GM19238 (cell line): ENCODE measurements at regions not wholly inside any gene's neighbourhood (a gene's known extent, or its start where the extent isn't known, plus 50 kb on each side); places are given as distances from the start of the nearest gene placed in this dataset.
"Not testable (repeated sequence)": the region's sequence is repeated elsewhere in the genome, so short reads cannot be mapped to it uniquely, and the experiment has no call there.

Experiments used
- DNase-seq: peaks from one replicate; pipeline ENCODE4 v3.0.0; 2011; ENCODE audit warnings: low spot score; ENCODE audit not compliant: insufficient read length

- no peak for DNase-seq
These were observed 597.0 kb downstream of the CHSY3 start for GRCh38 chr5:130501151-130501865.

GRCh38 chr5:130500495-130500894 is 596.2 kb downstream of the CHSY3 start:
- DNase-seq = not testable (repeated sequence)

- no peak for DNase-seq
These were observed 592.0 kb downstream of the CHSY3 start for GRCh38 chr5:130496215-130496614.

GRCh38 chr5:130488252-130488651 is 584.0 kb downstream of the CHSY3 start:
- DNase-seq = no peak

DNA sequence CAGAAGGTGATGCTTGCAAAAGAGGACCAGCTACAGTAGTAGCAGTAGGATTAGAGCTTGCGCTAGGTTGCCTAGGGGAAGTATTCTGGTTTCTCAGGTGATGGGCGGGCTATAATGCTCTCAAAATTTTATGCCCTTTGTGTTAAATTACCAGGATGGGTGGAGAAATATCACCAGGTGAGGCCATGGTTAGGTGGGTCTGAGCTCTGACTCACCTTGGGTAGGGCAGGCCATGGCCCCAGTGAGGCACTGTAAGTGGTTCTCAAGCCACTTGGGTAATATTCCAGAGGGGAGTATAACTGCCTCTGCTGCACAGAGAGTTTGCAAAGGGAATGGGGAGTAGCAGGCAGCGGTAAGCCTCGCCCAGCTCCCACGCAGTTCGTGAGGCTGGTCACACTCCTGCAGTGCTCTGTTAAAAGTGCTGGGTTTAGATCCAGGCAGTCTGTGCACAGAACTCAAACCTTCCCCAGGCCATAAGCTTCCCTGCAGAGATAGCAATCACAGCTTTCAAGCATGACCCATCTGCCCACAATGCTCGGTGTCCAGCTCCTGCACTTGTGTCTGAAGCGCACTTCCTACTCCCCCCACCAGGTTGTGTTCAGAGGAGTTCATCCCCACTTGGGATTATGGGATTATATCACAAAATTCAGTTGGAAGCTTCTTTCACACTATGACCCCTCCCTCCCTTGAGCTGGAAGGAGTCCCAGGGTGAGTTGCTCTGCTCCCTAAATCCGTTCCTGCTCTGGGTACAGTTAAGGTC is 575.0 kb downstream of the CHSY3 start:
- DNase-seq = no peak

GRCh38 chr5:130476325-130476724 is 572.1 kb downstream of the CHSY3 start:
- DNase-seq = no peak

GRCh38 chr5:130462516-130462915 is 558.3 kb downstream of the CHSY3 start:
- no peak for DNase-seq

DNA sequence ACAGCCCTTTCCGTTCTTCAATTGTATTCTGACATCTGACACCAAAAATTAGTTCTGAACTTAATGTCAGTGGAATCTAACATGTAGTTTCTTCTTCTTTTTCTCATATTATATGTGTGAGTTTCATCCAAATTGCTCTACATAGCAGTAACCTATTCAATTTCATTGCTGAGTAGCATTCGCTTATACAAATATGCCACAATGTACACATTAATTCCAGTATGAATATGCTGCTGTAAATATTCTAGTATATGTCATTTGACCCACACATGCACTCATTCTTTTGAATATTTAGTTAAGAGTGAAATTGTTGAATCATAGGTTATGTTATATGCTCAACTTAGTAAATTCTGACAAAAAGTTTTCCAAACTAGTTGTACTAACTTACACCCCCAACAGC is 550.9 kb downstream of the CHSY3 start:
- no peak for DNase-seq

- no peak for DNase-seq
These were observed 548.5 kb downstream of the CHSY3 start for GRCh38 chr5:130452744-130453143.

GRCh38 chr5:130436430-130436829 is 532.2 kb downstream of the CHSY3 start:
- no peak for DNase-seq

GRCh38 chr5:130427222-130427955 is 523.1 kb downstream of the CHSY3 start:
- no peak for DNase-seq

- DNase-seq = no peak
These were observed 521.2 kb downstream of the CHSY3 start for GRCh38 chr5:130425424-130425823.

- no peak for DNase-seq
These were observed 520.1 kb downstream of the CHSY3 start for GRCh38 chr5:130424341-130424740.

DNA sequence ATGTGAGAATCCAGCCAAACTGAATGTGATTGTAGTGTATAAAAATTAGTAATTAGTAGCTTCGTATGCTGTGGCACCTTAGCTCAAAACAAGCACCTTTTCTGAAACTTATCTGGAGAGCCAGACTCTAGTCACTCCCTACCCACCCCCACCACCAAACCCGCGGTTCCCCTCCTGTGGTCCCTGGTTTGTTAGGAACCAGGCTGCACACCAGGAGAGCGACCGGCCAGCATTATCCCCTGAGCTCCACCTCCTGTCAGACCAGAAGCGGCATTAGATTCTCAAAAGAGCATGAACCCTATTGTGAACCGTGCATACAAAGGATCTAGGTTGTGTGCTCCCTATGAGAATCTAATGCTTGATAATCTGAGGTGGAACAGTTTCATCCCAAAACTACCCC is 498.6 kb downstream of the CHSY3 start:
- DNase-seq = no peak

GRCh38 chr5:130400091-130400490 is 495.8 kb downstream of the CHSY3 start:
- DNase-seq = no peak

GRCh38 chr5:130398825-130399224 is 494.6 kb downstream of the CHSY3 start:
- no peak for DNase-seq

DNA sequence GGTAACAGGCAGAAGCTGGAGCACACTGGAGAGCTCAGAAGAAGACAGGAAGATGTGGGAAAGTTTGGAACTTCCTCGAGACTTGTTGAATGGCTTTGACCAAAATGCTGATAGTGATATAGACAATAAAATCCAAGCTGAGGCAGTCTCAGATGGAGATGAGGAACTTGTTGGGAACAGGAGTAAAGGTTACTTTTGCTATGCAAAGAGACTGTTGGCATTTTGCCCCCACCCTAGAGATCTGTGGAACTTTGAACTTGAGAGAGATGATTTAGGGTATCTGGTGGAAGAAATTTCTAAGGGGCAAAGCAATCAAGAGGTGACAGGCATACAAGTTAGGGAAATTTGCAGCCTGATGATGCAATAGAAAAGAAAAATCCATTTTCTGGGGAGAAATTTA is 493.5 kb downstream of the CHSY3 start:
- not testable (repeated sequence) for DNase-seq

DNA sequence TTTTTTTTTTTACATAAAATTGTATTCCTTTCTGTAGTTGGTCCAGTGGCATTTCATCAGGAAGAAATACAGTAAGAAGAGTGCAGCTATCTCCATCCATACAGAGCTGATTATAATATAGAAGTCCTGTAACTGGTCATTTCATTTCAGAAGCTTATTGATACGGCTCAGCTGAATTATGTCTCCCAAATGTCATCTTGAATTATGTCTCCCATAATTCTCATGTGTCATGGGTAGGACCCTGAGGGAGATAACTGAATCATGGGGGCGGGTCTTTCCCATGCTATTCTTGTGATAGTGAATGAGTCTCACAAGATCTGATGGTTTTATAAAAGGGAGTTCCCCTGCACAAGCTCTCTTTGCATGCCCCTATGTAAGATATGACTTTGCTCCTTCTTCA is 492.9 kb downstream of the CHSY3 start:
- no peak for DNase-seq

DNA sequence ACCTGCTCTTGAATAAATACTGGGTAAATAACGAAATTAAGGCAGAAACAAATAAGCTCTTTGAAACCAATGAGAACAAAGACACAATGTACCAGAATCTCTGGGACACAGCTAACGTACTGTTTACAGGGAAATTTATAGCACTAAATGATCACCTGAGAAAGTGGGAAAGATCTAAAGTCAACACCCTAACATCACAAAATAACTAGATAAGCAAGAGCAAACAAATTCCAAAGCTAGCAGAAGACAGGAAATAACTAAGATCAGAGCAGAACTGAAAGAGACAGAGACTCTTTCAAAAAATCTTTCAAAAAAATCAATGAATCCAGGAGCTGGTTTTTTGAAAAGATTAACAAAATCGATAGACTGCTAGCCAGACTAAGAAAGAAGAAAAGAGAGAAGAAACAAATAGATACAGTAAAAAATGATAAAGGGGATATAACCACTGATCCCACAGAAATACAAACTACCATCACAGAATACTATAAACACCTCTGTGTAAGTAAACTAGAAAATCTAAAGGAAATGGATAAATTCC is 487.5 kb downstream of the CHSY3 start:
- not testable (repeated sequence) for DNase-seq

- no peak for DNase-seq
These were observed 481.9 kb downstream of the CHSY3 start for GRCh38 chr5:130386155-130386554.

- no peak for DNase-seq
These were observed 481.4 kb downstream of the CHSY3 start for GRCh38 chr5:130385656-130386055.

GRCh38 chr5:130365956-130366355 is 461.7 kb downstream of the CHSY3 start:
- no peak for DNase-seq
